Neutrophil (primary cell): ENCODE measurements at regions not wholly inside any gene's neighbourhood (a gene's known extent, or its start where the extent isn't known, plus 50 kb on each side); places are given as distances from the start of the nearest gene placed in this dataset.

ENCODE experiments used
- H3K27ac ChIP-seq: fragments of 200-600 bp; sonication (generic); 2 replicates; pipeline ENCODE4 v1.5.1; 2016; ENCODE audit warnings: mild to moderate bottlenecking, moderate library complexity
- H3K27me3 ChIP-seq: fragments of 200-600 bp; sonication (generic); 2 replicates; pipeline ENCODE4 v1.6.0; 2016; ENCODE audit warnings: mild to moderate bottlenecking
- H3K36me3 ChIP-seq: fragments of 200-600 bp; sonication (generic); 2 replicates; pipeline ENCODE4 v1.5.1; 2017
- H3K4me1 ChIP-seq, 2 experiments: fragments of 200-600 bp in 1 of 2; sonication (generic) in 1 of 2; 1 replicate in 1 of 2; 2 replicates in 1 of 2; pipeline versions ENCODE4 v1.5.1 to v1.6.1; 2013 to 2016; ENCODE audit warnings: low read depth in 1 of 2, low read length in 1 of 2, mild to moderate bottlenecking in 1 of 2, moderate library complexity in 1 of 2; ENCODE audit not compliant: control insufficient read depth in 1 of 2, insufficient read depth in 1 of 2
- H3K4me3 ChIP-seq, 2 experiments: fragments of 200-600 bp in 1 of 2; sonication (generic) in 1 of 2; 1 replicate in 1 of 2; 2 replicates in 1 of 2; pipeline ENCODE4 v1.5.1; 2013 to 2016; ENCODE audit warnings: low read depth in 1 of 2, low read length in 1 of 2, mild to moderate bottlenecking in 1 of 2, moderate library complexity in 1 of 2
- H3K9me3 ChIP-seq: fragments of 200-600 bp; sonication (generic); 2 replicates; pipeline ENCODE4 v1.5.1; 2016
- TF ChIP-seq, protein P1 (sequence below): fragments of 200-600 bp; sonication (generic); IDR thresholded peaks from 2 replicates; pipeline ENCODE4 v1.5.1; 2016; ENCODE audit warnings: antibody characterized with exemption

DNA sequence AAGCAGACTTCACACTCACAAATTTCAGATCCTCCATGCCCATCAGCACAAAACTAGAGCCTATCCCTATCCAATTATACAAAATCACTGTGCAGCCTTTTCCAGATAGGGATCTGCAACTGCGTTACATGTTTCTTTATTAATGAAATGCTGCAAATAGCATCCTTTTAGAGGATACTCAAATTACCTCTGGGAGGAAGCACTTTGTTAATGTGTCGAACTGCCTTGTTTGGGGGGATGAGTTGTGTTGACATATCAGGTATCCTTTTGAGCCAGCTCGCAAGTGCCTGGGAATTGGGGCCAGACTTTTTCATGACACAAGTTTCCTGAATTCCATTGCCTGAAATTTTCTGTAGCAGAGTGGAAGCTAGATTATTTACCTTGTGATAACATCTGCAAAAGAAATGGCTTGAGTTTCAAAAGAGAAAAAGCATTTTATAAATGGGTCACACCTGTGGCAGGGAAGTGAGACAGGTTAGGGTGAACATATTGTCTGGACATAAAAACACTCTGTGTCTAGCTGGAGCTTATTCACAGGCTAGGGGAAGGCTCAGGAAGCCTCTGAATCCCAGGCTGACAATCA lies 299.1 kb upstream of the MTNR1B start:
- TF ChIP-seq, protein P1, sequence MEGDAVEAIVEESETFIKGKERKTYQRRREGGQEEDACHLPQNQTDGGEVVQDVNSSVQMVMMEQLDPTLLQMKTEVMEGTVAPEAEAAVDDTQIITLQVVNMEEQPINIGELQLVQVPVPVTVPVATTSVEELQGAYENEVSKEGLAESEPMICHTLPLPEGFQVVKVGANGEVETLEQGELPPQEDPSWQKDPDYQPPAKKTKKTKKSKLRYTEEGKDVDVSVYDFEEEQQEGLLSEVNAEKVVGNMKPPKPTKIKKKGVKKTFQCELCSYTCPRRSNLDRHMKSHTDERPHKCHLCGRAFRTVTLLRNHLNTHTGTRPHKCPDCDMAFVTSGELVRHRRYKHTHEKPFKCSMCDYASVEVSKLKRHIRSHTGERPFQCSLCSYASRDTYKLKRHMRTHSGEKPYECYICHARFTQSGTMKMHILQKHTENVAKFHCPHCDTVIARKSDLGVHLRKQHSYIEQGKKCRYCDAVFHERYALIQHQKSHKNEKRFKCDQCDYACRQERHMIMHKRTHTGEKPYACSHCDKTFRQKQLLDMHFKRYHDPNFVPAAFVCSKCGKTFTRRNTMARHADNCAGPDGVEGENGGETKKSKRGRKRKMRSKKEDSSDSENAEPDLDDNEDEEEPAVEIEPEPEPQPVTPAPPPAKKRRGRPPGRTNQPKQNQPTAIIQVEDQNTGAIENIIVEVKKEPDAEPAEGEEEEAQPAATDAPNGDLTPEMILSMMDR = no peak
- no peak overlapping the region for H3K4me3 ChIP-seq
- no peaks in the 10 kb centered on the region for H3K36me3 ChIP-seq
- no peaks in the 10 kb centered on the region for H3K9me3 ChIP-seq
- no peaks in the 10 kb centered on the region for H3K4me1 ChIP-seq
- H3K27me3 ChIP-seq = no peaks in the 10 kb centered on the region
- no peak overlapping the region for H3K27ac ChIP-seq

DNA sequence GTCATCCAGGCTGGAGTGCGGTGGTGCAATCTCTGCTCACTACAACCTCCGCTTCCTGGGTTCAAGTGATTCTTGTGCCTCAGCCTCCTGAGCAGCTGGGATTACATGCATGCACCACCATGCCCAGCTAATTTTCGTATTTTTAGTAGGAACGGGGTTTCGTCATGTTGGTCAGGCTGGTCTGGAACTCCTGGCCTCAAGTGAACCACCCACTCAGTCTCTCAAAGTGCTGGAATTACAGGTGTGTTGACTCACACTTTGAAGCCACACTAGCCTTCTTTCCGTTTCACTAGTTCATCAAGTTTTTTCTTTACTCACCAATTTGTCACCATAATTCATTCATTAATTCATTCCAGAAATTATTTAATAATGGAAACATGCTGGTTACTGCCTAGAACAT lies 298.4 kb upstream of the MTNR1B start:
- TF ChIP-seq, protein P1 = no peak
- no peaks in the 10 kb centered on the region for H3K9me3 ChIP-seq
- H3K27ac ChIP-seq = no peak overlapping the region
- no peaks in the 10 kb centered on the region for H3K4me1 ChIP-seq
- no peaks in the 10 kb centered on the region for H3K36me3 ChIP-seq
- H3K27me3 ChIP-seq = no peaks in the 10 kb centered on the region
- H3K4me3 ChIP-seq = no peak overlapping the region

GRCh38 chr11:92675303-92675702 lies 294.1 kb upstream of the MTNR1B start:
- Histone ChIP-seq H3K4me3 (no peak overlapping the region), H3K9me3 (no peaks in the 10 kb centered on the region), H3K27ac (no peak overlapping the region), H3K36me3 (no peaks in the 10 kb centered on the region), H3K4me1 (no peaks in the 10 kb centered on the region), H3K27me3 (no peaks in the 10 kb centered on the region)
- TF ChIP-seq, protein P1 = no peak

GRCh38 chr11:92675810-92676209 lies 293.6 kb upstream of the MTNR1B start:
- H3K36me3 ChIP-seq = no peaks in the 10 kb centered on the region
- no peaks in the 10 kb centered on the region for H3K9me3 ChIP-seq
- H3K27ac ChIP-seq = no peak overlapping the region
- H3K4me3 ChIP-seq = no peak overlapping the region
- TF ChIP-seq, protein P1 = no peak
- no peaks in the 10 kb centered on the region for H3K4me1 ChIP-seq
- no peaks in the 10 kb centered on the region for H3K27me3 ChIP-seq

GRCh38 chr11:92678008-92678611 lies 291.3 kb upstream of the MTNR1B start:
- Histone ChIP-seq H3K4me3 (no peak overlapping the region), H3K9me3 (no peaks in the 10 kb centered on the region), H3K27ac (no peak overlapping the region), H3K27me3 (no peaks in the 10 kb centered on the region), H3K36me3 (no peaks in the 10 kb centered on the region), H3K4me1 (no peaks in the 10 kb centered on the region)
- TF ChIP-seq, protein P1 = no peak
